Suprapubic skin (tissue), 4 donors: ENCODE measurements at regions not wholly inside any gene's neighbourhood (a gene's known extent, or its start where the extent isn't known, plus 50 kb on each side); places are given as distances from the start of the nearest gene placed in this dataset.

Experiments used
- DNase-seq, 2 donors: peaks; one replicate each; pipeline ENCODE4 v3.0.0-alpha.2; 2019; ENCODE audit warnings: low spot score in 2 of 2
- H3K27ac ChIP-seq: fragments of 200-600 bp; sonication (generic); one replicate; pipeline ENCODE4 v1.5.1; 2019
- H3K27me3 ChIP-seq: fragments of 200-600 bp; sonication (generic); one replicate; pipeline ENCODE4 v1.5.1; 2019
- H3K36me3 ChIP-seq: fragments of 200-600 bp; sonication (generic); one replicate; pipeline ENCODE4 v1.5.1; 2019
- H3K4me1 ChIP-seq: fragments of 200-600 bp; sonication (generic); one replicate; pipeline ENCODE4 v1.5.1; 2019
- H3K4me3 ChIP-seq: fragments of 200-600 bp; sonication (generic); one replicate; pipeline ENCODE4 v1.5.1; 2019; ENCODE audit warnings: mild to moderate bottlenecking
- H3K9me3 ChIP-seq: fragments of 200-600 bp; sonication (generic); one replicate; pipeline ENCODE4 v1.5.1; 2019
- CTCF ChIP-seq, 2 donors: fragments of 200-600 bp in 1 of 2; fragments of 450-650 bp in 1 of 2; sonication (generic) in 1 of 2; IDR thresholded peaks; one replicate each; pipeline ENCODE4 v1.5.1; 2016 to 2019; ENCODE audit warnings: antibody characterized with exemption in 2 of 2, mild to moderate bottlenecking in 1 of 2, moderate library complexity in 1 of 2
- EP300 ChIP-seq: sonication (generic); formaldehyde crosslinking; IDR thresholded peaks from one replicate; pipeline ENCODE4 v1.6.1; 2017; ENCODE audit warnings: antibody characterized with exemption
- POLR2A ChIP-seq, 2 donors: fragments of 450-650 bp; IDR thresholded peaks; one replicate each; pipeline ENCODE4 v1.6.1; 2017; ENCODE audit warnings: antibody characterized with exemption in 2 of 2, mild to moderate bottlenecking in 2 of 2, moderate library complexity in 2 of 2
- POLR2AphosphoS5 ChIP-seq, 3 donors: sonication (generic); formaldehyde crosslinking; IDR thresholded peaks; one replicate each; pipeline ENCODE4 v1.6.1; 2017; ENCODE audit warnings: antibody characterized with exemption in 3 of 3
- WGBS: methylation state at CpG from one replicate; pipeline ENCODE4 v1.1.5; 2018; 5-methylcytosine and 5-hydroxymethylcytosine counted together

GRCh38 chr19:23516266-23516665 lies 121.0 kb upstream of the ZNF91 start:
- TF ChIP-seq CTCF (IDR thresholded peaks at IDR 0.05) (no peak), POLR2AphosphoS5 (IDR thresholded peaks at IDR 0.05) (no peak), POLR2A (IDR thresholded peaks at IDR 0.05) (no peak)
- Histone ChIP-seq H3K27me3 (no peaks in the 10 kb centered on the region), H3K9me3 (no peaks in the 10 kb centered on the region), H3K27ac (no peak overlapping the region), H3K4me1 (no peaks in the 10 kb centered on the region), H3K36me3 (no peaks in the 10 kb centered on the region), H3K4me3 (no peak overlapping the region)
- 91% methylated on average over 2 of the region's 2 CpGs for WGBS
- no peak for DNase-seq

GRCh38 chr19:23515551-23515950 lies 120.3 kb upstream of the ZNF91 start:
- WGBS: 87% methylated on average over 1 of the region's 1 CpG
- no peak for TF ChIP-seq POLR2A (IDR thresholded peaks at IDR 0.05)
- TF ChIP-seq EP300: no peak
- no peak for TF ChIP-seq POLR2AphosphoS5 (IDR thresholded peaks at IDR 0.05)
- TF ChIP-seq CTCF (IDR thresholded peaks at IDR 0.05): no peak
- Histone ChIP-seq H3K4me3 (no peak overlapping the region), H3K4me1 (no peaks in the 10 kb centered on the region), H3K27me3 (no peaks in the 10 kb centered on the region), H3K27ac (no peak overlapping the region), H3K36me3 (no peaks in the 10 kb centered on the region), H3K9me3 (no peaks in the 10 kb centered on the region)
- DNase-seq: no peak

- H3K4me3 ChIP-seq: no peak overlapping the region
- TF ChIP-seq POLR2AphosphoS5 (IDR thresholded peaks at IDR 0.05): no peak
- no peak for TF ChIP-seq CTCF (IDR thresholded peaks at IDR 0.05)
- no peak for TF ChIP-seq EP300
- TF ChIP-seq POLR2A (IDR thresholded peaks at IDR 0.05): no peak
- H3K4me1 ChIP-seq: no peaks in the 10 kb centered on the region
- 93% methylated on average over 23 of the region's 24 CpGs for WGBS
- H3K36me3 ChIP-seq: no peaks in the 10 kb centered on the region
- no peaks in the 10 kb centered on the region for H3K27me3 ChIP-seq
- H3K27ac ChIP-seq: no peak overlapping the region
- no peaks in the 10 kb centered on the region for H3K9me3 ChIP-seq
- DNase-seq: no peak
Measured at GRCh38 chr19:23512151-23512925, 117.1 kb upstream of the ZNF91 start.

- no peak overlapping the region for H3K4me3 ChIP-seq
- no peaks in the 10 kb centered on the region for H3K4me1 ChIP-seq
- WGBS: 69% methylated on average over 3 of the region's 3 CpGs
- H3K27ac ChIP-seq: no peak overlapping the region
- H3K36me3 ChIP-seq: no peaks in the 10 kb centered on the region
- no peak for DNase-seq
- H3K27me3 ChIP-seq: no peaks in the 10 kb centered on the region
- no peaks in the 10 kb centered on the region for H3K9me3 ChIP-seq
- TF ChIP-seq POLR2A (IDR thresholded peaks at IDR 0.05) (no peak), POLR2AphosphoS5 (IDR thresholded peaks at IDR 0.05) (no peak)
Measured at GRCh38 chr19:23509686-23510450, 114.6 kb upstream of the ZNF91 start.

- H3K27me3 ChIP-seq: no peaks in the 10 kb centered on the region
- 78% methylated on average over 7 of the region's 7 CpGs for whole genome bisulfite sequencing
Measured at GRCh38 chr19:23507446-23507845, 112.2 kb upstream of the ZNF91 start.

More at GRCh38 chr19:23507446-23507845, 112.2 kb upstream of the ZNF91 start:
- Histone ChIP-seq H3K4me3 (no peak overlapping the region), H3K4me1 (no peaks in the 10 kb centered on the region), H3K27ac (no peak overlapping the region), H3K9me3 (no peaks in the 10 kb centered on the region), H3K36me3 (no peaks in the 10 kb centered on the region)
- no peak for DNase-seq
- TF ChIP-seq POLR2A (IDR thresholded peaks at IDR 0.05): no peak
- TF ChIP-seq CTCF (IDR thresholded peaks at IDR 0.05): no peak
- no peak for TF ChIP-seq EP300
- TF ChIP-seq POLR2AphosphoS5 (IDR thresholded peaks at IDR 0.05): no peak
